HG03103 (cell line): ENCODE measurements at regions not wholly inside any gene's neighbourhood (a gene's known extent, or its start where the extent isn't known, plus 50 kb on each side); places are given as distances from the start of the nearest gene placed in this dataset.
"Not testable (repeated sequence)": the region's sequence is repeated elsewhere in the genome, so short reads cannot be mapped to it uniquely, and the experiment has no call there.

Experiments used
- ATAC-seq: cut with Tn5 transposase; IDR thresholded peaks from one replicate; pipeline ENCODE4 v1.9.1; 2021; ENCODE audit warnings: low read depth; ENCODE audit not compliant: unreplicated experiment

DNA sequence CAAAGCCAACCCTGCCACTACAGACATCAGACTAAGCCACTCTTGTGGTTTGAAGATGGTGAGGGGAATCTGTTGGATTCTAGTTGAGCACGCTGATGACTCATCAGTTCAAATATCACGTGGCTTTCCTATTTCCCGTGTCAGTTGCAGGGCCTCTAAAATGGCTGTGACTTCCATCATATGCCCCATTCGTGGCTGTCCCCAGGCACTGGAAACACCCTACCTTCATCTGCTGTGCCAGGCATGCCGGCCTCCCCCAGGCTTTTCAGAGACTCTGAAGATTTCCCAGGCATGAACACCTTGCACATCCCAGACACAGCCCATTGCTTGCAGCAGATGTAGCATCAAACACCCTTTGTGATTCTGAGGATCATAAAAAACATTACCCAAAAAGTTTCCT is 659.9 kb downstream of the UQCRFS1 start:
- no peak for ATAC-seq

DNA sequence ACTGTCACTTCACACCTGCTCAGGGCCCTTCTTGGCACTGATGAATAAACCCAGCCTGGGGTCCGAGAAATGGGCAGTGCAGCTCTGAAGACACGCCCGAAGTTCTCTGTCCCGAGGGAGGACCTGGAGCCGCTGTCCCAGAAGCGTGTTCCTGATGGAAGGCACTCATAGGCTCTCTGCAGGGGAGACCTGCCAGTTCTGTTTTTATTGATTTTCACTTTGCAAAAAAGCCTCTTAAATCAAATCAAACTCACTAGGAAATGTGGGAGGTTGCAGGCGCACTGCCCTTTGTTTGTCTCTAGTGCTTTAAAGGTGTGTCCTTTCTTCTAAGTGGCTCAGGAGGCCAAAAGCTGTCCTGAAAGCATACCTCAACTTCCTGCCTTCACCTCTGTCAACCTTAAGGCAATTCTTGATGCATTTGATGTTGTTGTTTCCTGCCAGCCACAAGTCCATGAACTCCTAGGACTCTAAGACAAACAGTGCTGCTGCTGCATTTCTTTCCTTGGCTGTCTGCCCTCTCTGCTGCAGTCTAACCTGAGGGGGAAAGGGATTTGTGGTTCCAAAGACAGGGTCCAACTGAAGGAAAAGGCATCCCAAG is 663.2 kb downstream of the UQCRFS1 start:
- no peak for ATAC-seq

DNA sequence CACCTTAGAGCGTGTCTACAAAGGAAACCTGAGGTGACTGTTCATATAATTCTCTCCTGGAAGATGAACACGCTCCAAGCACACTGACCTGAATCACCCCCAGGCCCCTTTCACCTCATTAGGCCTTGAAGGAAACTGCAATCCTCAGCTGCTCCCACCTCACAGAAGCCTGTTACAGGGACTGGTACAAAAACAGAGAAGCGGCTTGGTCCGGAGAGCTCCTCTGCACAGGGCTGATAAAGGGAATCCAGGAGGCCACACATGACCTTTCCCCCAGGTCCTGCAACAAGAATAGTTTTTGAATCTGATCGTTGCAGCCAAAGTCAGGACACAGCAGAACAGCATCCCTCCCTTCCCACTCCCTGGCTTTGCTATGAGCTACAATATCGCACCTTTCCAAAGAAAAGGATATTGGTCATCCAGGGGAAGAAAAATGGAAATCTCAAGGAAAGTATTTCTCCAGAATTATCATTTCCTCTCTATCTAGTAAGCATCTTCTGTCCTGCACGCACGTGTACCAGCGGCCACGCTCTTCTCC is 666.7 kb downstream of the UQCRFS1 start:
- ATAC-seq = no peak

DNA sequence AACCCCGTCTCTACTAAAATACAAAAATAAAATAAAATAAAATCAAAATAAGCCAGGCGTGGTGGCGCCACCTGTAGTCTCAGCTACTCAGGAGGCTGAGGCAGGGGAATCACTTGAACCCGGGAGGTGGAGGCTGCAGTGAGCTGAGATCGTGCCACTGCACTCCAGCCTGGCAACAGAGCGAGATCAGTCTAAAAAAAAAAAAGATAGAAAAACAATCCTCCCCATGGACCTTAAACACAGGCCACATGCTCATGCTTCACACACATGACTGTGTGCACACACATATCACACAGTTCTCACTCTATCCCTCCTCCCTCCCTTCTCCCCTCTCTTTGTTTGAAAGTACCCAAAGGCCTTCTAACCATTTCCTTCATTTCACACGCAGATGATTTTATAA is 667.6 kb downstream of the UQCRFS1 start:
- not testable (repeated sequence) for ATAC-seq

DNA sequence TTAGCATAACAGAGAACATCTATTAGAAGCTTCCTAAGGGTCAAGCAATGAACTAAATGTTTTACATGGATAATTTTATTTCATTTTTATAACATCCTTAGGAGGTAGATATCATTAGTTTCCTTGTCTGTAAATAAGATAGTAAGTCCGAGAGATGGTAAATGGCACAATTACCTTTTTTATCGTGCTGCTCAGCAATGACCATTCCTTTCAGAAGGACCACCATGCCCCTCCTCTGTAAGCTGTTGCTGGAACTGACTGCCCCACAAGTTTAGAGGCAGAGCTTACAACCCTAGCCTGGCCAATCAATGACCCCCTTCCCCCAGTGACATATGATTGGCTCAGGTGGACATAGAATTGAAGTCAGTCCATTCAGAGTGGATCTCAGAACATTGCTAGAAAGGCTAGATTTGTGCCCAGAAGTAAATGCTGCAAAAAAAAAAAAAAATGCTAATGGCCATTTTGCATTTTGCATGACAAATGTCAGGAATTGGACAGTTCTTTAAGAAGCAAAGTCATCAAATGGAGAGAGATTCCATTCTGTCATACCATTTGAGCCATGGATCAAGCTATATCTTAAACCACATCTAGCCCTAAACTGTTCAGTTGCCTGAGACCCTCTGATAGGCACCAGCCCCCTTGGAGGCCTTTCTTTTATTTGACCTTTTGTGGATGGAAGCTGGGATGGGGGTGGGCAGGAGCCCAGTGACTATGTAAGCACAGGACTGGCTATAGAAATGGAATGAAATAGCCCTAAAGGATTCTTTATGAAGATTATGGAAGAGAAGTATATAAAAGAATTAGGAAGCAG is 668.3 kb downstream of the UQCRFS1 start:
- ATAC-seq = no peak

DNA sequence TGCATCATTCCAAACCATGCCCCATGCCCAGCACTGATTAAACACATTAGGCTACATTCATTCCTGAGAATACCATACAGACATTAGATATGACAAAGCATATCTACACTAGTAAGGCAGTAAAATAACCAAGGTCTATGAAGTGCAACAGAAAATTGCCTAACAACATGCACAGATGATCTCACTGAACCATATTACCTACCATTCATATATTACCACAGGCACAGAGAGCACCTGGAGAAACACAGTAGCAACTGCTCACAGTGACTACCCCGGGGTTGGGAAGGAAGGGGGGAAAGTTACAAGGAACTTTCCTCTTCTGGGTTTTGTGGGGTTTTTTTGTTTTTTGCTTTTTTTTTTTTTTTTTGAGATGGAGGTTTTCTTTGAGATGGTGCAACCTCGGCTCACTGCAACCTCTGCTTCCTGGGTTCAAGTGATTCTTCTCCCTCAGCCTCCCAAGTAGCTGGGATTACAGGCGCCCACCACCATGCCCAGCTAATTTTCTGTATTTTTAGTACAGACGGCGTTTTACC is 669.6 kb downstream of the UQCRFS1 start:
- ATAC-seq = no peak

DNA sequence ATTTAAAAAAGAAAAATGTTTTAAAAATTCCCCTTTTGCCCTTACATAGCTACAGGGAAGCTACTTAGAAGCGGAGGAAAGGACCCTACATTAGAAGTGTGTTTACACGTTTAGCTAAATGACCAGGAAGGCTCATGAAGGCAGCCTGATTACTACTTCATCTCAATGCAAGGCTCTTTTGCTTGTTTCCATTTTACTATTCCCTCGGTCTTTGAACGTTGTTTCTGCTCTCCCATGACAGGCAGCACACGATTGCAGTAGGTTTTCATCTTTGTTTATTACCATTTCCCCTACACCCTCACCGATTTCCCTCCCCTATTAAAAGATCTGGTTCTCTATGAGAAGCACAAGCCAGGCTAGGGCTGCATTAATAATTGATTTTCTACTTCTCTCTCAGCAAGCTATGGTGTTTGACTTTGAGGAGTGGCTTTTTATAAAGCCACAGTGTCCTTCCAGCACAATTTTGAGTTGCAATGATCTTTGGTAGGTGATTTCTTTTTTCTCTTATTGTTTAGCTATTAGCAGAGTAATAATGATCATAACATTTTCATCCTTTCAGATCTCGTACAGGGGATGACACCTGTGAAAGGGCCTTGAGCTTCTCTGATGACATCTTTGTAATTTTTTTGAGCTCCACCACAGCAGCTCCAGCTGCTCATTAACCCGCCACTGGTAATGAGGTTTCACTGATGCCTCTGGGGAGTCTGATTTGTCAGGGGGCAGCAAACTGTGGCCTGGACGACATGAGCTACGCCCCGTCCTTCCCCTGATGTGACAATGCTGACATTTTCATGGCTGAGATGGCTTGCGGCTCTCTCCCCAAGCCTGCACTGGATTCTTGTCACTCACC is 670.3 kb downstream of the UQCRFS1 start:
- ATAC-seq = no peak

DNA sequence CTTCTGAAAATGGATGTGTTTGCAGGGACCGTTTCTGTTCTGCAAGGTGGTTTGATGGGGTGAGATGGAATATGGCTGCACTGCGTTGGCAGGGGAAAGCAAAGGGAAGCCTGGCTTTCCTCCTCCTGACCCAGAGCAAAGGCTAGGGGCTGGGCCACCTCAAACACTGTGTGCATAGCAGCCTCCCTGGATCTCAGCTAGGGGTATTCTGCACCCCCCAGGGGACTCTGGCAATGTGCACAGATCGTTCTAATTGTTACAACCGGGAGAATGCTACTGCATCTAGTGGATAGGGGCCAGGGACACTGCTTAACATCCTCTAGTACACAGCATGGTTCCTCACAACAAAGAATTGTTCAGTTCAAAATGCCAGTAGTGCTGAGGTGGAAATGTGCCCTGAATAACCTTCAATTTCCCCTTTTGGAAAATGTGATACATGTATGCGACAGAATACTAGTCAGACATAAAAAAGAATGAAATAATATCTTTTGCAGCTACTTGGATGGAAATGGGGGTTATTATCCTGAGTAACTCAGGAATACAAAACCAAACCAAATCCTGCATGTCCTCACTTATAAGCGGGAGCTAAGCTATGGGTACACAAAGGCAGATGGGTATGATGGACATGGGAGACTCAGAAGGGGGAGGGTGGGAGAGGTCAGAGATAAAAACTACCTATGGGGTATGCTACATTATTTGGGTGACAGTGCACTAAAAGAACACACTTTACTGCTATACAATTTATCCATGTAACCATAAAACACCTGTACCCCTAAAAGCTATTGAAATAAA is 671.2 kb downstream of the UQCRFS1 start:
- ATAC-seq = no peak

DNA sequence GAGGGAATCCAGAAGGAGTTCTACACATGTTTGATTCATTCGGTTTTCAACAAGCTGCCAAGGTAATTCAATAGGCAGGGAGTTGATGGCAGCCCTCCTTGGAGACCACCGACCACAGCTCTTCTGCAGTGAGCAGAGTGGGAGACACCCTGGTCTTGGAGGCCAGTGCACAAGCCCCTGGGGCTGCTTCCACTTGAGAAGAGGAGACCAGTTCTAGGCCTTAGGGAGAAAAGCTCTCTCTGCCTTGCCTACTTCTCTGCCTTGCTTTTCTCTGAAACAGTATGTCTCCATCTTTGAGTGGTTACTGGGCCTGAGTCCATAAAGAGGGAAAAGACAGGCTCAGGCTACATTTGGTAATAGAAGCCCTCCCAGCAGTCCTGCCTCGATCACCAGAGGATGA is 671.9 kb downstream of the UQCRFS1 start:
- no peak for ATAC-seq

DNA sequence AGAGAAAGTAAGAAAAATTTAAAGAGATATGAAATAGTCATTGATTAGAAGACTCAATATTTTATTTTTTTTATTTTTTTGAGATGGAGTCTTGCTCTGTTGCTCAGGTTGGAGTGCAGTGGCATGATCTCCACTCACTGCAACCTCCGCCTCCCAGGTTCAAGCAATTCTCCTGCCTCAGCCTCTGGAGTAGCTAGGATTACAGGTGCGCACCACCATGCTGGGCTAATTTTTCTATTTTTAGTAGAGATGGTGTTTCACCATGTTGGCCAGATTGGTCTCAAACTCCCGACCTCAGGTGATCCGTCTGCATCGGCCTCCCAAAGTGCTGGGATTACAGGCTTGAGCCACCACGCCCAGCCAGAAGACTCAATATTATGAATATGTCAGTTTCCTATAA is 672.6 kb downstream of the UQCRFS1 start:
- ATAC-seq = not testable (repeated sequence)

DNA sequence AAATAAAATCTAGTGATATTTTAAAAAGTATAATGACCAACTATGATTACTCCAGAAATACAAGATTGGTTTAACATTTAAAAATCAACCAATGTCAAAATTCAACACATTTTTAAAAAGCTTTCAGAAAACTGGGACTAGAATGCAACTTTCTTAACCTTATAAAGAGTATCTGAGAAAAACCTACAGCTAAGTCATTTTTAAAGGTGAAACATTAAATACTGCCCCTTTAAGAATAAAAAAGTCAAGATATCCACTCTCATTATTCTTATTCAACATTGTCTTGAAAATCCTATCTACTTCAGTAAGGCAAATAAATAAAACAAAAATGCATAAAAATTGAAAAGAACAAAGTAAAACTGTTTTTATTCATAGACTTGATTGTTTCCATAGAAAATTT is 673.2 kb downstream of the UQCRFS1 start:
- ATAC-seq = no peak

DNA sequence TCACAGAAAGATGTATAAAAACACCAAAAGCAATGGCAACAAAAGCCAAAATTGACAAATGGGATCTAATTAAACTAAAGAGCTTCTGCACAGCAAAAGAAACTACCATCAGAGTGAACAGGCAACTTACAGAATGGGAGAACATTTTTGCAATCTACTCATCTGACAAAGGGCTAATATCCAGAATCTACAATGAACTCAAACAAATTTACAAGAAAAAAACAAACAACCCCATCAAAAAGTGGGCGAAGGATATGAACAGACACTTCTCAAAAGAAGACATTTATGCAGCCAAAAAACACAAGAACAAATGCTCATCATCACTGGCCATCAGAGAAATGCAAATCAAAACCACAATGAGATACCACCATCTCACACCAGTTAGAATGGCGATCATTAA is 674.4 kb downstream of the UQCRFS1 start:
- ATAC-seq = not testable (repeated sequence)

DNA sequence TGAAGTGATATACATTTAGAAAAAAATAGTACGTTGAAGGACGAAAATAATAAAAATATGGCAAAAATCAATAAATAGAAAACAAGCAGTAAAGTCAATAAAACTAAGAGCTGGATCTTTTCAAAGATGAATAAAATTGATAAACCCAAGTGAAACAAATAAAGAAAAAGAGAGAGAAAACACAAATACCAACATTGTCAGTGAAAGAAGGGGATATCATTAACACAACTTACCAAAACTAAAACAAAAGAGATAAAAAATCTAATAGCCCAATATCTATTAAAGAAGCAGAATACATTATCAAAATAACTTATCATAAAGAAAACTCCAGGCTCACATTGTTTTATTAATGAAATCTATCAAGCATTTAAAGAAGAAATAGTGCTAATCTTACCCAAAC is 675.1 kb downstream of the UQCRFS1 start:
- ATAC-seq = no peak

DNA sequence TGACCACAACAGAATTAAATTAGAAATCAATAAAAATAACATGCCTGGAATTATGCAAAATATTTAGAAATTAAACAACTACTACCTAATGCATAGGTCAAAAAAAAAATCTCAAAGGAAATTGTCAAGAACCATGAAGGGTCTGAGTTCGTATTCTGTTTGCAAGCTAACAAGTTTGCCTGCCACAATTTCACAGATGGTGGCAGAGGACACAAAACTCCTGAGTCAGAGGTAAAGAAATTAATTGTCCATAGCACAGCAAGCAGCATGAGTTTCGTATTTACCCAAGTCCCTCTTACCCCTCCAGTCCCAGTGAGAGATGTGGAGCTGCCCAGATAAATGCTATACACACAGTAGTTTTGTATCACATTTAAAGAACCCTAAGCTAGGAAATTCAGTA is 675.9 kb downstream of the UQCRFS1 start:
- no peak for ATAC-seq

DNA sequence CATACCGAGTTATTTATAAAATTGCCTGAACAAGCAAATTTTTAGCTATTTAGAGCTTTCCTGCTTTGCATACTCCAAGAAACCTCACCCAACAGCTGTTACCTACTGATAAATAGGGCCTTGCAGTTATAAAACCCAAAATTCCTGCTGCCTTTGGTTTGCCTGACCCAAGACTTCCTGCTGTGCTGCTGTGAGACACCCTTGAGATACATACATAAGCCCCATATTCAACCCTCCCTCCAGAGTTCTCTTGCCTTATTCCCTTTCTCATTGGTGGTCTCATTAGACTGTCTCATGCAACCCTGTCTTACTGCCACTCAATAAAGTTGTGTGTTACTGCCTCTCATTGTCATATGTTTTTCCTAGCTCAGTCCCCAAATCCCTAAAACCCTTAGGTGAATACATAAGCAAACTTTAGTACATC is 677.6 kb downstream of the UQCRFS1 start:
- no peak for ATAC-seq

DNA sequence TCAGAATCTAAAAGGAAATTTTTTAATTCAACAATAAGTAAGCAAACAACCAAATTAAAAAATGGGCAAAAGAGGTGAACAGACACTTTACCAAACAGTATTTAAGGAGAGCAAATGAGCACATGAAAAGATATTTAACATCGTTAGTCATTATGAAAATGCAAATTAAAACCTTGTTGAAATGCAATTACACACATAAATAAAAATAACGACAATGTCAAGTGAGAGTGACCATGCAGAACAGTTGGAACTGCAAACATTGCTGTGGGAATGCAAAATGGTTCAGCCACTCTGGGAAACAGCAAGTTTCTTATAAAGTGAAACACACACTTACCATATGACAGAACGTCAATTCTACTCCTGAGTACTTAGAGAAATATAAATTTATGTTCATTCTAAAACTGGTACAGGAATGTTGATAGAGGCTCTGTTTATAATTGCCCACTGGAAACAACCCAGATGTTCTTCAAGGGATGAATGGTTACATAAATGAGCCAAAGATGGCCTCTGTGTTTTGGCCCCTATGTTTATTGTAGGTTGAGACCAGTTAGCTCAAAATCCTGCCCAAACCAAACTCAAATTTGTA is 678.1 kb downstream of the UQCRFS1 start:
- ATAC-seq = no peak

DNA sequence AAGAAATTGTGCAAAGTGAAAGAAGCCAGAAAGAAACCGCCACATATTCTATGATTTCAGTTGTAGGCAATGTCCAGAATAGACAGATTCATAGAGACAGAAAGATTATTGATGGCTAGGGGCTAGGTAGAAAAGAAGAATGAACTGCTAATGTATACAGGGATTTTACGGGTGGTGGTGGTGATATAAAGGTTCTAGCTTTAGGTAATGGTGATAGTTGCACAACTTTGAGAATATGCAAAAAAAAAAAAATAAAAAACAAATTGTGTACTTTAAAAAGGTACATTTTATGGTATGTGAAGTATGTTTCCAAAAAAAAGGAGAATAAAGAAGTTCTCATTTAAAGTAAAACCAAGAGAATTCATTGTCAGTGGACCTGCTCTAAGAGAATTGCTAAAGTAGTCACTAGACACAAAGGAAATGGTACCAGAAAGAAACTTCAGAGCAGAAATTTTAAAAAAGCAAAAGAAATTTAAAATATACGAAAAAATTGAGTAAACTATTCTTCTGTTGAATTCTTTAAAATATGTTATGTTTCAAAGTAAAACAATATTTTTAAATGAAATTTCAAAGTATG is 680.1 kb downstream of the UQCRFS1 start:
- ATAC-seq = no peak

DNA sequence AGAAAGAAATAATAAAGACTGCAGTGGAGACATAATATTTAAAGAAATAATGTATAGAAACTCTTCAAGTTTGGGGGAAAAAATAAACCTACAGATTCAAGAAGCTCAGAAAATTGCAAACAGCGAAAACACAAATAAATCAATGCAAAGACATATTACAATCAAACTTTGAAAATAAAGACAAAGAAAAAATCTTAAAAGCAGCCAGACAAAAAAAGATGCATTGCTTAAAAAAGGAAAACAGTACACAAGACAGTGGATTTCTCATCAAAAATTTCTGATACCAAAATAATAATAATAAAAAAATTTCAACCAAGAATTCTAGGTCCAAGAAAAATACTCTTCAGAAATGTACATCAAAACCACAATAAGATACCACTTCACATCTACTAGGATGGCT is 681.0 kb downstream of the UQCRFS1 start:
- no peak for ATAC-seq

DNA sequence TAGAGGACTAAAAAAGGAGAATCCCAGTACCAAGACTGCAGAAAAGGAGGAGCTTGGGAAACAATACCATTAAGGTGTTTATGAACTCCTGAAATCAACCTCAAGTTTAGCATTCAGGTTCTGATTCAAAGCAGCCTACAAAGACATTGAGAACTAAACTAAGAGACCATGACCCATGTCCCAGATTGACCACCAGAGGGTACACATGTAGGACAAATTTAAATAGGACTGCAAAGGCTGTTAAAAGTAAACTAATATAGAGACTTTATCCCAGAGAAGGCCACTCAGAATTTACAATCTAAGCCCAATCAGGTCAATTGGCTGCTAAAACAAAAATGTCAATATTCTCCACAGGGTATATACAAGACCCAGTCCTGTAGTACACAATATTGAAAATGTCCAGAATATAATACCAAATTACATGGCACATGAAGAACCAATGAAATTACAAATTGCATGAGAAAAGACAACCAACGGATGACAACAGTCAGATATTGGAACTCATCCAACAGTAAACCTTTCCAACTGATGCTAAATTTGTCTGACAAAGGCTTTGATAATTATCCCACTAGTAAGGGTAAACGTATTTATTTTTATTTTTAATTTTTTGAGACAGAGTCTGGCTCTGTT is 682.4 kb downstream of the UQCRFS1 start:
- ATAC-seq = no peak
